Keratinocyte (primary cell): ENCODE measurements at regions not wholly inside any gene's neighbourhood (a gene's known extent, or its start where the extent isn't known, plus 50 kb on each side); places are given as distances from the start of the nearest gene placed in this dataset.

ENCODE experiments used
- DNase-seq: peaks from one replicate; pipeline ENCODE4 v3.0.0-alpha.2; 2011; ENCODE audit warnings: low read depth, missing footprints, low spot score
- FAIRE-seq: peaks from 2 replicates; lab custom pipeline; 2011; peaks lifted over from hg19 to GRCh38; lab: Jason Lieb, UNC
- H2AFZ ChIP-seq: 2 replicates; pipeline ENCODE4 v1.6.0; 2012; ENCODE audit warnings: low read length, control low read depth, inconsistent platforms; ENCODE audit not compliant: control insufficient read depth
- H3K27ac ChIP-seq: 2 replicates; pipeline ENCODE4 v1.5.1; 2011; ENCODE audit warnings: low read length; ENCODE audit not compliant: control insufficient read depth, insufficient read depth
- H3K27me3 ChIP-seq: 3 replicates; pipeline ENCODE4 v1.6.0; 2011; ENCODE audit warnings: low read length; ENCODE audit not compliant: control insufficient read depth, insufficient read depth; ENCODE audit errors: extremely low read depth
- H3K36me3 ChIP-seq, 2 experiments: 2 replicates in 1 of 2; 3 replicates in 1 of 2; pipeline ENCODE4 v1.5.1; 2011; ENCODE audit warnings: low read length in 2 of 2, mild to moderate bottlenecking in 1 of 2; ENCODE audit not compliant: control insufficient read depth in 2 of 2, insufficient read depth in 2 of 2; ENCODE audit errors: extremely low read depth in 1 of 2
- H3K4me1 ChIP-seq: 3 replicates; pipeline ENCODE4 v1.5.1; 2011; ENCODE audit warnings: low read length; ENCODE audit not compliant: control insufficient read depth, insufficient read depth; ENCODE audit errors: extremely low read depth
- H3K4me2 ChIP-seq: 3 replicates; pipeline ENCODE4 v1.6.0; 2011; ENCODE audit warnings: low read depth, low read length; ENCODE audit not compliant: control insufficient read depth, insufficient read depth; ENCODE audit errors: extremely low read depth
- H3K4me3 ChIP-seq, 3 experiments: fragments of 200-600 bp in 1 of 3; sonication (generic) in 1 of 3; 2 replicates in 2 of 3; 3 replicates in 1 of 3; pipeline ENCODE4 v1.5.1; 2011 to 2016; ENCODE audit warnings: low read length in 3 of 3, mild to moderate bottlenecking in 3 of 3, control low read depth in 2 of 3, inconsistent platforms in 1 of 3, low read depth in 1 of 3, mixed read lengths in 1 of 3, mixed run types in 1 of 3, moderate library complexity in 1 of 3; ENCODE audit not compliant: control insufficient read depth in 2 of 3, insufficient read depth in 2 of 3; ENCODE audit errors: extremely low read depth in 1 of 3
- H3K79me2 ChIP-seq: 2 replicates; pipeline ENCODE4 v1.6.0; 2012; ENCODE audit warnings: low read length; ENCODE audit not compliant: control insufficient read depth, insufficient read depth
- H3K9ac ChIP-seq: 3 replicates; pipeline ENCODE4 v1.6.0; 2011; ENCODE audit warnings: low read length; ENCODE audit not compliant: control insufficient read depth, insufficient read depth; ENCODE audit errors: extremely low read depth
- H3K9me1 ChIP-seq: 3 replicates; pipeline ENCODE4 v1.6.0; 2011; ENCODE audit warnings: low read length; ENCODE audit not compliant: control insufficient read depth, insufficient read depth; ENCODE audit errors: extremely low read depth
- H3K9me3 ChIP-seq: 2 replicates; pipeline ENCODE4 v1.5.1; 2012; ENCODE audit warnings: low read depth, low read length; ENCODE audit not compliant: control insufficient read depth
- H4K20me1 ChIP-seq: 3 replicates; pipeline ENCODE4 v1.6.0; 2011; ENCODE audit warnings: low read length; ENCODE audit not compliant: control insufficient read depth, insufficient read depth; ENCODE audit errors: extremely low read depth
- EZH2 ChIP-seq: IDR thresholded peaks from one replicate; pipeline ENCODE4 v1.6.1; 2012; ENCODE audit warnings: inconsistent platforms, mild to moderate bottlenecking, low read length, moderate library complexity
- dilution Hi-C: fragments of 300-500 bp; cut with MboI; formaldehyde crosslinking; loops from one replicate; pipeline ENCODE4 v1.7.0; 2020; ENCODE audit warnings: low sequenced_read_pairs; ENCODE audit not compliant: extremely low pct_ligation_motif_present
- TF ChIP-seq, protein P1 (sequence below), 3 experiments: IDR thresholded peaks in 1 of 3; conservative IDR thresholded peaks in 1 of 3; optimal IDR thresholded peaks in 1 of 3; 2 replicates in 2 of 3; 3 replicates in 1 of 3; pipeline versions ENCODE3 to v1.5.1; 2011; ENCODE audit warnings: low read length in 3 of 3, mild to moderate bottlenecking in 3 of 3, moderate library complexity in 2 of 3, control low read depth in 1 of 3, inconsistent platforms in 1 of 3; ENCODE audit not compliant: insufficient read depth in 2 of 3; ENCODE audit errors: extremely low read depth in 1 of 3

DNA sequence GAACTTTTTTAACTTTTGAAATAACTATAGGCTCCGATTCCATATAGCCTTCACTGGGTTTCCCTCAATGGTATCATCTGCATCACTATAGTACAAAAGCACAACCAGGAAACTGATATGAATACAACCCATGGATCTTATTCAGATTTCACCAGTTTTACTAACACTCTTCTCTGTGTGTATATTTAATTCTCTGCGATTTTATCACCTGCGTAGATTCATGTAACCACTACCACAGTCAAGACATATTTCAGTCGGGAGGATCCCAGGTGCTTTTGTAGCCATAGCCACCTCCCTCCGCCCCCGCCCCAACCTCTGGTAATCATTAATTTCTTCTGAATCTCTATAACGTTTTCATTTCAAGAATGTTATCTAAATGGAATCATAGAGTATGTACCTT lies 82.8 kb upstream of the C7orf33 start:
- H3K27me3 ChIP-seq = no peaks in the 10 kb centered on the region
- H4K20me1 ChIP-seq = no peaks in the 10 kb centered on the region
- H3K4me1 ChIP-seq = no peaks in the 10 kb centered on the region
- no peak overlapping the region for H3K27ac ChIP-seq
- no peak overlapping the region for H3K4me3 ChIP-seq
- TF ChIP-seq, protein P1, sequence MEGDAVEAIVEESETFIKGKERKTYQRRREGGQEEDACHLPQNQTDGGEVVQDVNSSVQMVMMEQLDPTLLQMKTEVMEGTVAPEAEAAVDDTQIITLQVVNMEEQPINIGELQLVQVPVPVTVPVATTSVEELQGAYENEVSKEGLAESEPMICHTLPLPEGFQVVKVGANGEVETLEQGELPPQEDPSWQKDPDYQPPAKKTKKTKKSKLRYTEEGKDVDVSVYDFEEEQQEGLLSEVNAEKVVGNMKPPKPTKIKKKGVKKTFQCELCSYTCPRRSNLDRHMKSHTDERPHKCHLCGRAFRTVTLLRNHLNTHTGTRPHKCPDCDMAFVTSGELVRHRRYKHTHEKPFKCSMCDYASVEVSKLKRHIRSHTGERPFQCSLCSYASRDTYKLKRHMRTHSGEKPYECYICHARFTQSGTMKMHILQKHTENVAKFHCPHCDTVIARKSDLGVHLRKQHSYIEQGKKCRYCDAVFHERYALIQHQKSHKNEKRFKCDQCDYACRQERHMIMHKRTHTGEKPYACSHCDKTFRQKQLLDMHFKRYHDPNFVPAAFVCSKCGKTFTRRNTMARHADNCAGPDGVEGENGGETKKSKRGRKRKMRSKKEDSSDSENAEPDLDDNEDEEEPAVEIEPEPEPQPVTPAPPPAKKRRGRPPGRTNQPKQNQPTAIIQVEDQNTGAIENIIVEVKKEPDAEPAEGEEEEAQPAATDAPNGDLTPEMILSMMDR (optimal IDR thresholded peaks at IDR 0.05 in 1 of 3, IDR thresholded peaks at IDR 0.05 in 1 of 3, conservative IDR thresholded peaks at IDR 0.05 in 1 of 3; ENCODE audit: extremely low read depth in 1 of 3, insufficient read depth in 2 of 3, low read length in 3 of 3) = no peak
- no peak for TF ChIP-seq EZH2
- DNase-seq (no peak), FAIRE-seq (no peak)
- H3K9me1 ChIP-seq = no peaks in the 10 kb centered on the region
- H3K9me3 ChIP-seq = no peaks in the 10 kb centered on the region
- H3K4me2 ChIP-seq = no peak overlapping the region
- no peak overlapping the region for H3K9ac ChIP-seq
- dilution Hi-C loops = no loop called here
- H3K79me2 ChIP-seq = no peaks in the 10 kb centered on the region
- H2AFZ ChIP-seq = no peak overlapping the region
- no peaks in the 10 kb centered on the region for H3K36me3 ChIP-seq

DNA sequence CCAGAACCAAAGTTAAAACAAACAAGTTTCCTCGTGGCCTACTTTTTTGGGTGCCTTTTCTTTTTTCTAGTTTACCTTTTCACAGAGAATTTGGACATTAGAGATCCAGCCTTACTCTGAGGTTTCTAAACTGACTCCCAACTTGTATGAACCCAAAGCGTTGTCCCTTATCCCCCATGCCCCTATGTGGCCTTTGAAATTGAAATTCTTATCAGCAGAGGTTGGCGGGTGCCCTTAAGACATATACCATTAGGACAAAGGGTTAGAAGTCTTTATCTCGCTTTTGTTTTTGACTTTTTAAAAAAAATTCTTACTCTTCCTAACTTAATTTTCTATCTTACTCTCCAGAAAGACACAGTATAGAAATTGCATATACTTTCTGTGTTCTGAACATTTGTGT lies 76.3 kb upstream of the C7orf33 start:
- no peaks in the 10 kb centered on the region for H3K79me2 ChIP-seq
- no peak for DNase-seq
- no peak overlapping the region for H3K4me3 ChIP-seq
- FAIRE-seq = no peak
- no peaks in the 10 kb centered on the region for H3K9me3 ChIP-seq
- no peaks in the 10 kb centered on the region for H3K4me1 ChIP-seq
- H3K27ac ChIP-seq = no peak overlapping the region
- H3K27me3 ChIP-seq = no peaks in the 10 kb centered on the region
- no peak overlapping the region for H2AFZ ChIP-seq
- no peaks in the 10 kb centered on the region for H3K9me1 ChIP-seq
- no peak overlapping the region for H3K4me2 ChIP-seq
- dilution Hi-C loops = no loop called here
- TF ChIP-seq, protein P1 (optimal IDR thresholded peaks at IDR 0.05 in 1 of 3, IDR thresholded peaks at IDR 0.05 in 1 of 3, conservative IDR thresholded peaks at IDR 0.05 in 1 of 3; ENCODE audit: extremely low read depth in 1 of 3, insufficient read depth in 2 of 3, low read length in 3 of 3) = no peak
- no peak for TF ChIP-seq EZH2
- H3K9ac ChIP-seq = no peak overlapping the region
- no peaks in the 10 kb centered on the region for H4K20me1 ChIP-seq
- no peaks in the 10 kb centered on the region for H3K36me3 ChIP-seq
